ENCODE measurements at regions not wholly inside any gene's neighbourhood (a gene's known extent, or its start where the extent isn't known, plus 50 kb on each side); places are given as distances from the start of the nearest gene placed in this dataset.

DNA sequence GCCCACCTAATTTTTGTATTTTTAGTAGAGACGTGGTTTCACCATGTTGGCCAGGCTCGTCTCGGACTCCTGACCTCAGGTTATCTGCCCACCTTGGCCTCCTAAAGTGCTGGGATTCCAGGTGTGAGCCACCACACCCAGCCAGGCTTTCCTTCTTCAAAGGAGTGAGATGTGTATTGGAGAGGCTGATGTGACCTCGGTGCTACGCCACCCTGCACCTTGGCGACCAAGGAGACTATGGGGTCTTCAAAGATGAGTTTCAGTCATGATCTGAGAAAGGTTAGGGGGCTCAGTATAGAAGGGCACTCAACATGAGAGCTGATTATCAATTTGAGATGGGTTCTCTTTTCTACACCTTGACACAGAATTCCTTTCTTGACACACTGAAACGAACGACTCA, 284.2 kb upstream of the WWC1 start:
- TF ChIP-seq, protein P1, sequence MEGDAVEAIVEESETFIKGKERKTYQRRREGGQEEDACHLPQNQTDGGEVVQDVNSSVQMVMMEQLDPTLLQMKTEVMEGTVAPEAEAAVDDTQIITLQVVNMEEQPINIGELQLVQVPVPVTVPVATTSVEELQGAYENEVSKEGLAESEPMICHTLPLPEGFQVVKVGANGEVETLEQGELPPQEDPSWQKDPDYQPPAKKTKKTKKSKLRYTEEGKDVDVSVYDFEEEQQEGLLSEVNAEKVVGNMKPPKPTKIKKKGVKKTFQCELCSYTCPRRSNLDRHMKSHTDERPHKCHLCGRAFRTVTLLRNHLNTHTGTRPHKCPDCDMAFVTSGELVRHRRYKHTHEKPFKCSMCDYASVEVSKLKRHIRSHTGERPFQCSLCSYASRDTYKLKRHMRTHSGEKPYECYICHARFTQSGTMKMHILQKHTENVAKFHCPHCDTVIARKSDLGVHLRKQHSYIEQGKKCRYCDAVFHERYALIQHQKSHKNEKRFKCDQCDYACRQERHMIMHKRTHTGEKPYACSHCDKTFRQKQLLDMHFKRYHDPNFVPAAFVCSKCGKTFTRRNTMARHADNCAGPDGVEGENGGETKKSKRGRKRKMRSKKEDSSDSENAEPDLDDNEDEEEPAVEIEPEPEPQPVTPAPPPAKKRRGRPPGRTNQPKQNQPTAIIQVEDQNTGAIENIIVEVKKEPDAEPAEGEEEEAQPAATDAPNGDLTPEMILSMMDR (IDR thresholded peaks at IDR 0.05): no peak

DNA sequence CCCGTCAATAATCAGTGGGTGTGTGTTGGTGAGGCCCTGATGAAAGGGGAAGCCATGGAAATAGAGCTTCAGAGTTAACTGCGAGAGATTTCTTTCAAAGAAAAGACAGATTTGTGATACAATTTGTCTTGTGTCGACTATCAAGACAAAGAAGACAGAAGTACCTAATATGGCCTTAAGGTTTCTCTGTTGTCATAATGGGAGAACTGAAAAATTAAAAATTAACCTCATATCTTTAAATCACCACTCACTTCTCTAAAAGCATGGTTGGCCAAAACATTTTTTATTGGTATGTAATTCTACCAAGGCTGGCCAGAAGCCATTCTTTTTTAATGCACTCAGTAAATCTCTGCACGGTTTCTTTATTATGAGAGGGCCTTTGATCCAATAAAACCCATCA, 282.9 kb upstream of the WWC1 start:
- TF ChIP-seq, protein P1 (IDR thresholded peaks at IDR 0.05): no peak

DNA sequence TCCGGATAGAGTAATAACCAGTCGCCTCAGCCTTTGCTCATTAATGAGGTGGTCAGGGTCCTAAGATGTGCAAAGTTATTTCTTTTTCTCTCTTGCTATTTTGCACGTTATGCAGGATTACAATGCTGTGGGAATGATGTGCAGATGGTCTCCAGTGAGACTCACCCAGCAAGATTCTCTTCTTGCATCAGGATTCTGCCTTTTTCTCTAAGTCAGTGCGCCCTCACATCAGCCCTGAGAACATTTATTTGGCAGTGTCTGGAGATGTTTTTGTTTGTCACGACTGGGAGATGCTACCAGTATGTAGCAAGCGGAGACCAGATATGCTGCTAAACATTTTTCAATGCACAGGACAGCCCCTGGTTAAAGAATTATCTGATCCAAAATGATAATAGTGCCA, 280.3 kb upstream of the WWC1 start:
- TF ChIP-seq, protein P1 (IDR thresholded peaks at IDR 0.05): no peak

DNA sequence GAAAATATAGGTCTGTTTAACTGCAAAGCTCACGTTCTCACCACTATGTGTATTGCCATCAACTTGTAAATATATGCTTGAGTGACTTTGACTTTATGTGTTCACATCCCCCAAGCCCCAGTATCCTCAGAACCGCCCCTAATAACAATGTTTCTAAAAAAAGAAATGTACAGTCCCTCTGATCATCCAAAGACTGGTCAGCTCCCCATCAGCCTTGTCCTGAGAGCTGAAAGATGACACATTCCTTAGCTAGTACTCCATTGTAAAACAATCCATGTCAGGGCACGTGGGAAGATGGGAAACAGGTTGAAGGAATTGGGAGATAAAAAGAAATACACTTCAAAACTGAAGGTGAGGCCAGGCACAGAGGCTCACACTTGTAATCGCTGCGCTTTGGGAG, 279.4 kb upstream of the WWC1 start:
- TF ChIP-seq, protein P1 (IDR thresholded peaks at IDR 0.05): no peak

DNA sequence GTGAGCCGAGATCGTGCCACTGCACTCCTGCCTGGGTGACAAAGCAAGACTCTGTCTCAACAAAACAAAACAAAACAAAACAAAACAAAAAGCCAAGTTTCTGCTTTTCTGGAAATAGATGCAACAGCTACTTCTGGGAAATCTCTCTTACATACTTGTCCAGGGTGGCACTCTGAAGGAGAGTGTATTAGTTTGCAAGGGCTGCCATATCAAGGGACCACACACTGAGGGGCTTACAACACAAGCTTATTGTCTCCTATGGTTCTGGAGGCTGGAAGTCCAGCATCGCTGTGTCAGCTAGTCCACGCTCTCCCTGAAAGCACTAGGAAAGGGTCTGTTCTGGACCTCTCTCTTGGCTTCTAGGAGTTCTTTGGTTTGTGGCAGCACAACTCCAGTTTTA, 277.9 kb upstream of the WWC1 start:
- TF ChIP-seq, protein P1 (IDR thresholded peaks at IDR 0.05): no peak

DNA sequence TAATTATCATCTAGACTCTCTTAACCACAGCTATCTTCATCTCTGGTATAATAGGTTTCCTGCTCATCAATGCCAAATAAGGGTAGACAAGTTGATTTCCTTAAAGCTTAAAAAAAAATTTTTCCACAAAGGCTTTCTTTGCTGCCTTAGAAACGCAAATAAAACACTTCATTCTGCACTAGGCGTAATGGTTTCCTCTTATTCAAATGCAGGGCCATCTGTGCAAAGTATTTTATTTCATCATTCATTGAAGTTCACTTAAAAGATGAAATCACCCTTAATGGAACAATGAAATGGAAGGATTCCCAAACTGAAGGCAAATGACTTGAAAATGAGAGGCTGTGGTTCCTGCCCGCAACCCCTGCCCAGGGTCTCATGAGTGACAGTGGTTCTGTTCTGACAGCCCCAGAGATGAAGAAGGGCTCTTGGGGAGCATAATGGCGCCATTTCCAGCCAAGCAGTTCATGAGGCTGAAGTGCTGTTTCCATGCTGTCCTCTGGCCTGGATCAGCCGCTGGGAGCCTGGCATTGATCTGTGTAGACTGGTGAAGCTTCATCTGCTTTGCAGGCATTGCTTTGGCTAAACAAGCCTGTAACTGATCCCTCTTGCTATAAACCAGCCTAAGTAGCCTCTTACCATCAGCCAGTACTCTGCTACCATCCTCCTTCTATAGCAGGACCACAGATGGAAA, 276.9 kb upstream of the WWC1 start:
- TF ChIP-seq, protein P1 (IDR thresholded peaks at IDR 0.05): no peak

DNA sequence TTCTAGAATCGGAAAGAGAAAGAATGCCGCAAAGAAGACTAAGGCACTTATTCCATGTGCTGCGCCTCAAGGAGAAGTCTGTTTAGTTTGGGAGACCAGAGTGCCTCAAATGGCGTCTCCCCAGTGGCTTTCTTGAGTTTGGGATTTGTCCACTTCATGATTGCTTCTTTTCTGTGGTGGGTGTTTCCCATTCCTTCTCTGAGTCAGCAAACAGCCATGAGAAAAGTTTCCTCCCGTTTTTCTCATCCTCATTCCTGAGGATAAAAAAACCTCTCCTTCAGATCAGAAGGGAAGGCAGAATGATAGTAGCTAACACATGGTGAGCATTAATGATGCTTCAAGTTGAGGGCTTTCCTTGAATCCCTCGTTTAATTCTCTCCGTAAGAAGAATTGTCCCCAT, 275.9 kb upstream of the WWC1 start:
- TF ChIP-seq, protein P1 (IDR thresholded peaks at IDR 0.05): no peak

DNA sequence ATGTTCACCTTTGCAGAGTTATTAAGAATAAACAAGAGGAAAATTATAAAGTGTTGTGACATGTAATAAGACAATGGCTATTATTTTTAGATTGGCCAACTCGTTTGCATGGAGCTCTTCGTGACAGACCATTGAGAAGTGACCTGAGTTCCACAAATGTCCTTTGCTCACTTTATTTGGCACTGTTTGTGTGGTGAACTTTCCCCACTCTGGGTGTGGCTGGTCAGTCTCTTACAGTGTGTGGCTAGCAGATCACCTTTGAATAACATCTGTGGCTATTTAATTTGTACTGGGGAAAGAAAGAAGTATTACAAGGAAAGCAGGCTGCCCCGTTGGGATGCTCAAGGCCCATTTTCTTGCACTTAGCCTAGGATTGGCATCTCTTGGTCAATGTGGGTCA, 274.1 kb upstream of the WWC1 start:
- TF ChIP-seq, protein P1 (IDR thresholded peaks at IDR 0.05): no peak

All from LNCAP (cell line).